ENCODE measurements at regions not wholly inside any gene's neighbourhood (a gene's known extent, or its start where the extent isn't known, plus 50 kb on each side); places are given as distances from the start of the nearest gene placed in this dataset.

- peaks cover 5% of the 10 kb centered on the region; the same call in 1 of the 2 replicates for H3F3A ChIP-seq (replicated peaks; ENCODE audit: low read depth)
- ATAC-seq: no peak
- H3K36me3 ChIP-seq (ENCODE audit: insufficient read depth): no peaks in the 10 kb centered on the region
- H3K4me3 ChIP-seq: no peak overlapping the region
- Mint-ChIP-seq H3K4me1 (peaks cover 27% of the 10 kb centered on the region), H3K27ac (no peak overlapping the region), H3K9me3 (no peaks in the 10 kb centered on the region; the same call in 1 of the 3 replicates), H3K27me3 (ENCODE audit: insufficient read depth, low read depth, poor library complexity) (peaks cover 44% of the 10 kb centered on the region), H3K36me3 (ENCODE audit: low read depth) (no peaks in the 10 kb centered on the region), H3K4me3 (no peak overlapping the region)
- H4K20me1 ChIP-seq (replicated peaks; ENCODE audit: insufficient read depth): no peaks in the 10 kb centered on the region
- no peak overlapping the region for H3K4me2 ChIP-seq
- TF ChIP-seq ETS1 (IDR thresholded peaks at IDR 0.05) (no peak), STAT1 (IDR thresholded peaks at IDR 0.05; ENCODE audit: unreplicated experiment) (no peak)
- H3K4me1 ChIP-seq (ENCODE audit: insufficient read depth): peaks cover 23% of the 10 kb centered on the region
- peaks cover 56% of the 10 kb centered on the region for H3K27me3 ChIP-seq (ENCODE audit: insufficient read depth)
- H3K27ac ChIP-seq (ENCODE audit: low read depth): no peak overlapping the region
- no peak overlapping the region for H2AFZ ChIP-seq
- no peaks in the 10 kb centered on the region; the same call in 1 of the 2 replicates for H3K9me2 ChIP-seq (ENCODE audit: insufficient read depth)
- no peak for DNase-seq (ENCODE audit: low spot score)
- H3K79me2 ChIP-seq (replicated peaks; ENCODE audit: insufficient read depth): no peaks in the 10 kb centered on the region
Measured at GRCh38 chr5:73375949-73376348, 72.6 kb downstream of the FOXD1 start.

DNA sequence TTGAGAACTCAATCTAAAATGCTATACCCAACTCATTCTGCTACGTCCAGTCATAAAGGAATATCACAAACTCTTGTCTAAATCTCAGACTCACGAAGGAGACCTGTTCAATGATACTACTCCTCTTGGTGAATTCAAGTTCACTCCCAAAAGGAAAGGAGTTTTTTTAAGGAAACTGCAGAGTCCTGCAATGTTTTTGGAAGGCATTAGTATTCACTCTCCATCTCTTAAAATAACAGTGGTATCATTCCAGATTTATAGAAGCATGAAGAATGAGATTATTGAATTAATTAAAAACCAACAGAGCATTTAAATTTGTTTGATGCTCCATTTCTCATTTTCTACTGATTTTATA is 73.4 kb downstream of the FOXD1 start:
- no peak overlapping the region for H3K27ac ChIP-seq (ENCODE audit: low read depth)
- peaks cover 36% of the 10 kb centered on the region for H3K27me3 Mint-ChIP-seq (ENCODE audit: insufficient read depth, low read depth, poor library complexity)
- H3K79me2 ChIP-seq (replicated peaks; ENCODE audit: insufficient read depth): no peaks in the 10 kb centered on the region
- H3K27ac Mint-ChIP-seq: no peak overlapping the region
- H3K4me2 ChIP-seq: no peak overlapping the region
- peaks cover 48% of the 10 kb centered on the region for H3K27me3 ChIP-seq (ENCODE audit: insufficient read depth)
- no peaks in the 10 kb centered on the region for H3K36me3 ChIP-seq (ENCODE audit: insufficient read depth)
- H2AFZ ChIP-seq: no peak overlapping the region
- H3K36me3 Mint-ChIP-seq (ENCODE audit: low read depth): no peaks in the 10 kb centered on the region
- no peaks in the 10 kb centered on the region for H4K20me1 ChIP-seq (replicated peaks; ENCODE audit: insufficient read depth)
- DNase-seq (ENCODE audit: low spot score) (no peak), ATAC-seq (no peak)
- H3K4me3 Mint-ChIP-seq: no peak overlapping the region
- no peaks in the 10 kb centered on the region; the same call in 1 of the 2 replicates for H3K9me2 ChIP-seq (ENCODE audit: insufficient read depth)
- H3K4me1 ChIP-seq (ENCODE audit: insufficient read depth): peaks cover 15% of the 10 kb centered on the region
- 0 out of 2 replicates have a peak, but pooled peaks cover 6% of the 10 kb centered on the region for H3F3A ChIP-seq (replicated peaks; ENCODE audit: low read depth)
- no peaks in the 10 kb centered on the region; the same call in 2 of the 3 replicates for H3K9me3 Mint-ChIP-seq
- no peak overlapping the region for H3K4me3 ChIP-seq
- H3K4me1 Mint-ChIP-seq: peaks cover 21% of the 10 kb centered on the region
- TF ChIP-seq ZNF114 (CRISPR knock-in tag; IDR thresholded peaks at IDR 0.05) (no peak), ZNF331 (CRISPR knock-in tag; IDR thresholded peaks at IDR 0.05; ENCODE audit: low read depth) (no peak), JUNB (IDR thresholded peaks at IDR 0.05; ENCODE audit: unreplicated experiment) (no peak), POLR2AphosphoS5 (IDR thresholded peaks at IDR 0.05; ENCODE audit: low read depth) (no peak), NANOG (IDR thresholded peaks at IDR 0.05; ENCODE audit: borderline replicate concordance) (no peak), EZH2phosphoT487 (IDR thresholded peaks at IDR 0.05; ENCODE audit: unreplicated experiment) (no peak), CREB1 (CRISPR knock-in tag; IDR thresholded peaks at IDR 0.05; ENCODE audit: low read depth) (no peak)
- TF ChIP-seq, protein P1, sequence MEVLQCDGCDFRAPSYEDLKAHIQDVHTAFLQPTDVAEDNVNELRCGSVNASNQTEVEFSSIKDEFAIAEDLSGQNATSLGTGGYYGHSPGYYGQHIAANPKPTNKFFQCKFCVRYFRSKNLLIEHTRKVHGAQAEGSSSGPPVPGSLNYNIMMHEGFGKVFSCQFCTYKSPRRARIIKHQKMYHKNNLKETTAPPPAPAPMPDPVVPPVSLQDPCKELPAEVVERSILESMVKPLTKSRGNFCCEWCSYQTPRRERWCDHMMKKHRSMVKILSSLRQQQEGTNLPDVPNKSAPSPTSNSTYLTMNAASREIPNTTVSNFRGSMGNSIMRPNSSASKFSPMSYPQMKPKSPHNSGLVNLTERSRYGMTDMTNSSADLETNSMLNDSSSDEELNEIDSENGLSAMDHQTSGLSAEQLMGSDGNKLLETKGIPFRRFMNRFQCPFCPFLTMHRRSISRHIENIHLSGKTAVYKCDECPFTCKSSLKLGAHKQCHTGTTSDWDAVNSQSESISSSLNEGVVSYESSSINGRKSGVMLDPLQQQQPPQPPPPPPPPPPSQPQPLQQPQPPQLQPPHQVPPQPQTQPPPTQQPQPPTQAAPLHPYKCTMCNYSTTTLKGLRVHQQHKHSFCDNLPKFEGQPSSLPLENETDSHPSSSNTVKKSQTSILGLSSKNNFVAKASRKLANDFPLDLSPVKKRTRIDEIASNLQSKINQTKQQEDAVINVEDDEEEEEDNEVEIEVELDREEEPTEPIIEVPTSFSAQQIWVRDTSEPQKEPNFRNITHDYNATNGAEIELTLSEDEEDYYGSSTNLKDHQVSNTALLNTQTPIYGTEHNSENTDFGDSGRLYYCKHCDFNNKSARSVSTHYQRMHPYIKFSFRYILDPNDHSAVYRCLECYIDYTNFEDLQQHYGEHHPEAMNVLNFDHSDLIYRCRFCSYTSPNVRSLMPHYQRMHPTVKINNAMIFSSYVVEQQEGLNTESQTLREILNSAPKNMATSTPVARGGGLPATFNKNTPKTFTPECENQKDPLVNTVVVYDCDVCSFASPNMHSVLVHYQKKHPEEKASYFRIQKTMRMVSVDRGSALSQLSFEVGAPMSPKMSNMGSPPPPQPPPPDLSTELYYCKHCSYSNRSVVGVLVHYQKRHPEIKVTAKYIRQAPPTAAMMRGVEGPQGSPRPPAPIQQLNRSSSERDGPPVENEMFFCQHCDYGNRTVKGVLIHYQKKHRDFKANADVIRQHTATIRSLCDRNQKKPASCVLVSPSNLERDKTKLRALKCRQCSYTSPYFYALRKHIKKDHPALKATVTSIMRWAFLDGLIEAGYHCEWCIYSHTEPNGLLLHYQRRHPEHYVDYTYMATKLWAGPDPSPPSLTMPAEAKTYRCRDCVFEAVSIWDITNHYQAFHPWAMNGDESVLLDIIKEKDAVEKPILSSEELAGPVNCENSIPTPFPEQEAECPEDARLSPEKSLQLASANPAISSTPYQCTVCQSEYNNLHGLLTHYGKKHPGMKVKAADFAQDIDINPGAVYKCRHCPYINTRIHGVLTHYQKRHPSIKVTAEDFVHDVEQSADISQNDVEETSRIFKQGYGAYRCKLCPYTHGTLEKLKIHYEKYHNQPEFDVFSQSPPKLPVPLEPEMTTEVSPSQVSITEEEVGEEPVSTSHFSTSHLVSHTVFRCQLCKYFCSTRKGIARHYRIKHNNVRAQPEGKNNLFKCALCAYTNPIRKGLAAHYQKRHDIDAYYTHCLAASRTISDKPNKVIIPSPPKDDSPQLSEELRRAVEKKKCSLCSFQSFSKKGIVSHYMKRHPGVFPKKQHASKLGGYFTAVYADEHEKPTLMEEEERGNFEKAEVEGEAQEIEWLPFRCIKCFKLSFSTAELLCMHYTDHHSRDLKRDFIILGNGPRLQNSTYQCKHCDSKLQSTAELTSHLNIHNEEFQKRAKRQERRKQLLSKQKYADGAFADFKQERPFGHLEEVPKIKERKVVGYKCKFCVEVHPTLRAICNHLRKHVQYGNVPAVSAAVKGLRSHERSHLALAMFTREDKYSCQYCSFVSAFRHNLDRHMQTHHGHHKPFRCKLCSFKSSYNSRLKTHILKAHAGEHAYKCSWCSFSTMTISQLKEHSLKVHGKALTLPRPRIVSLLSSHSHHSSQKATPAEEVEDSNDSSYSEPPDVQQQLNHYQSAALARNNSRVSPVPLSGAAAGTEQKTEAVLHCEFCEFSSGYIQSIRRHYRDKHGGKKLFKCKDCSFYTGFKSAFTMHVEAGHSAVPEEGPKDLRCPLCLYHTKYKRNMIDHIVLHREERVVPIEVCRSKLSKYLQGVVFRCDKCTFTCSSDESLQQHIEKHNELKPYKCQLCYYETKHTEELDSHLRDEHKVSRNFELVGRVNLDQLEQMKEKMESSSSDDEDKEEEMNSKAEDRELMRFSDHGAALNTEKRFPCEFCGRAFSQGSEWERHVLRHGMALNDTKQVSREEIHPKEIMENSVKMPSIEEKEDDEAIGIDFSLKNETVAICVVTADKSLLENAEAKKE (CRISPR knock-in tag; IDR thresholded peaks at IDR 0.05): no peak
- TF ChIP-seq, protein P2, sequence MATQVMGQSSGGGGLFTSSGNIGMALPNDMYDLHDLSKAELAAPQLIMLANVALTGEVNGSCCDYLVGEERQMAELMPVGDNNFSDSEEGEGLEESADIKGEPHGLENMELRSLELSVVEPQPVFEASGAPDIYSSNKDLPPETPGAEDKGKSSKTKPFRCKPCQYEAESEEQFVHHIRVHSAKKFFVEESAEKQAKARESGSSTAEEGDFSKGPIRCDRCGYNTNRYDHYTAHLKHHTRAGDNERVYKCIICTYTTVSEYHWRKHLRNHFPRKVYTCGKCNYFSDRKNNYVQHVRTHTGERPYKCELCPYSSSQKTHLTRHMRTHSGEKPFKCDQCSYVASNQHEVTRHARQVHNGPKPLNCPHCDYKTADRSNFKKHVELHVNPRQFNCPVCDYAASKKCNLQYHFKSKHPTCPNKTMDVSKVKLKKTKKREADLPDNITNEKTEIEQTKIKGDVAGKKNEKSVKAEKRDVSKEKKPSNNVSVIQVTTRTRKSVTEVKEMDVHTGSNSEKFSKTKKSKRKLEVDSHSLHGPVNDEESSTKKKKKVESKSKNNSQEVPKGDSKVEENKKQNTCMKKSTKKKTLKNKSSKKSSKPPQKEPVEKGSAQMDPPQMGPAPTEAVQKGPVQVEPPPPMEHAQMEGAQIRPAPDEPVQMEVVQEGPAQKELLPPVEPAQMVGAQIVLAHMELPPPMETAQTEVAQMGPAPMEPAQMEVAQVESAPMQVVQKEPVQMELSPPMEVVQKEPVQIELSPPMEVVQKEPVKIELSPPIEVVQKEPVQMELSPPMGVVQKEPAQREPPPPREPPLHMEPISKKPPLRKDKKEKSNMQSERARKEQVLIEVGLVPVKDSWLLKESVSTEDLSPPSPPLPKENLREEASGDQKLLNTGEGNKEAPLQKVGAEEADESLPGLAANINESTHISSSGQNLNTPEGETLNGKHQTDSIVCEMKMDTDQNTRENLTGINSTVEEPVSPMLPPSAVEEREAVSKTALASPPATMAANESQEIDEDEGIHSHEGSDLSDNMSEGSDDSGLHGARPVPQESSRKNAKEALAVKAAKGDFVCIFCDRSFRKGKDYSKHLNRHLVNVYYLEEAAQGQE (IDR thresholded peaks at IDR 0.05; ENCODE audit: unreplicated experiment): no peak
